Inferior parietal cortex (tissue), 1 donor: ENCODE measurements at regions not wholly inside any gene's neighbourhood (a gene's known extent, or its start where the extent isn't known, plus 50 kb on each side); places are given as distances from the start of the nearest gene placed in this dataset.
"Not testable (repeated sequence)": the region's sequence is repeated elsewhere in the genome, so short reads cannot be mapped to it uniquely, and the experiment has no call there.

Experiments used
- DNase-seq: peaks from one replicate; pipeline ENCODE4 v3.0.0-alpha.2; 2016; ENCODE audit errors: extremely low spot score

GRCh38 chr15:35991386-35991785 is 445.4 kb upstream of the DPH6 start:
- no peak for DNase-seq

DNA sequence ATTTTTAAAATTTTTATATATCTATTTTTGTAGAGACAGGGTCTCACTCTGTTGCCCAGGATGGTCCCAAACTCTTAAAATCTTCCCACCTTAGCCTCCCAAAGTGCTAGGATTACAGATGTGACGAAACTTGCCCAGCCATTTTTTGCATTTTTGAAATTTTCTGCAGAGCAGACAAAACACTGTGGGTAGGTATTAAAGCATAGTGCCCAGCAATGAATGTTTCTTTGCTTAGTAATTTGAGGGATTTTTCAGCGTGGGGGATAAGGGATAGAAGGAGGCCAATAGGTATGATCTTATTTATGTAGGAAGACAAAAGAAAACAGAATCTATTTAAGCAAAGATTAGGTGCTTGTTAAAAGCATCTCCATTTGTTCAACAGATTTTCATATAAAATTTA is 446.8 kb upstream of the DPH6 start:
- DNase-seq, result no peak

GRCh38 chr15:35993196-35993595 is 447.2 kb upstream of the DPH6 start:
- DNase-seq, result peak; percentile 15

DNA sequence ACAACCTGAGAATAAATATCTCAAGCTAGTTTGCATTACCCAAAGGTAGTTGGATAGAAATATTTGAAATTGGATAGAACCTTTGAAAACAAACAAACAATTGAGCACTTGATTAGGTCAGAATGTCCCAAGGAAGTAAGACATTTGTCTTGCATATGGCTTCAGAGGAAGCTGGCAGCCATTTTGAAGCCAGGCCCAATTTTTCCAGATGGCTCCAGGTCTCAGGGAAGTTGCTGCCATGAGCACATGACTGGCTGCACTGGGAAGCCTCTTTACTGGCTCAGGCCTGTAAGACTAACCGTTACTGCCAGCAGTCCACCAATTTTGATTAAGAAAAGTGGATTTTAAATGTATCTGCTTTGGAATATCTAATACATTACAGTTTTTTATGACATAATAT is 448.9 kb upstream of the DPH6 start:
- DNase-seq, result no peak

DNA sequence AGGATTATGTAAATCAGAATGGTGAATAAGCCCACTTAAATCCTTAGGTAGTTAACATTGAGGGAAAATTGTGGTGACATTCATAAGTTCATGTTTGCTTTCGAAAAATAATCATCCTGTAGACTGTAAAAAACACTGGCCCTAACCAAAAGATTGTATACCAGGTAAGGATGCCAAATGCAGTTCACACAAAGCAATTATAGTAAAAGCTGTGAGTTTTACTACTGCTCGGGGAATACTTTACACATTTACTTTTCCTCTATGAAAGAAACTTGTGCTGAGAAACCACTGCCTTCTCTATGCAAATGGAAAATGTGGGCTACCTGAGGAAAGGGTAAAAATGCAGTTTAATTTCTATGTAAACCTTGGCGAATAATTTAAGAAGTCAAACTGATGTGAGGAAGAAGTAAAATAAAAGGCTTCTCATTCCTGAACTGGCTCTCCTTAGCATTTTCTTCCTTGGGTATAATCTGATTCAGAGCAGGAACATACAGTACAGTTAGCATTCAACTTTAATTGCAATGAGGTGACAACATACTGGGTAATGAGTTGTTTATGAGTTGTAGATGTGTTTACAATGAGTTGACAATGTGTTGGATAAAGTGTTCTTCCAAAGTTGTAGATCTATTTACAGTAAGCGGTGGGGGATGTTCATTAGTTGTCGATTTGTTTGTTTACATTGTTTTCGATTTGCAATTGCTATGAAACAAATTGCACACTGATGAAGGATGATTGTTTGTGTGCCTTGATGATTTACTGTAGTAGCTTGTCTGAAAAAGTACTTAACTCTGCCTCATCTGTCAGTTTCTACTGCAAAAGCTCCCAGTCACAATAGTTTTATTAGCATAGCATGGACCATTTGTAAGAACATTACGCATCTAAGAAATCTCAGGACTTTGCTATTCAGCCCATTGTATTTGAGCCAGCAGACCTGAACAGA is 453.0 kb upstream of the DPH6 start:
- DNase-seq, result no peak

DNA sequence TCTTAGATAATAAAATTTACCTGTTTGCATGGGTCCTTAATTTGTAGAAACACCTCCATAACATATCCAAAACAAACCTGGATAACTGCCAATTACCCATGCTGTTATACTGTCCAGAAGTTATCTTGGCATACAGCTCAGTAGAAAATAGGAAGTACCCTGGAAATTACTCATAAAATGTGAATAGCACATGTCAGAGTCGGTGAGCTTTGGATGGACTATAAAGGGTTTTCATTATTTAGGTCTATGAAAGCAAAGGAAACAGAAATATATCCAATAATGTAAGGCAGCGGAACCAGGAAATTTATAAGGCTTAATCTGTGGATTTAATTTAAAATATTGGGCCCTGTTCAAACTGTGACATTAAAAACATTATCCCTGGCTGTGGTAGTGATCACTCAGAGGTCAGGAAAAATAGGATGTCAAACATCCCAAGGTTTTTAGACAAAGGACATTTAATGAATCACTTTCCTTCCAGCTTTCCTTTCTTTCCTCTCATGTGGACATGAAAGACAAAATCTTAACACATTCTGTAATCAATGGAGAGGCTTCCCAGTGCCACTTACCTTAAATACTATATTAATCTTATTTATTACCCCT is 459.0 kb upstream of the DPH6 start:
- DNase-seq, result no peak

DNA sequence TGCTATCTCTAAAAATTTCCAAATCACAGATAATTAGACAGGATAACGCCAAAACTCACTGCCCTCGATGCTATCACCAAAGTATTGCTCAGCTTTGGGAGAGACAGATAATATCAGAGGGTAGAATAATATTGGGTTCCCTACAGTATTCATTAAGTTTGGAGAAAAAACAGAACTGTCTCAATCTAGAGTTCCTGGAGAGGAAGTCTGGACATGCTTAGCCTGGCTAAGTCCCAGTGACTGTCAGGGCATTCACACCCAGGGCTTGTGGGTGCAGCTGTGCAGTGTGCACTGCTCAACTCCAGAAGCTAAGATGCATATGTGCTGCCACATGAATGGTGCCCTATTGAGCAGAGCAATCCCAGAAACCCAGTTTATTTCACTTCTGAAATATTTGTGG is 459.6 kb upstream of the DPH6 start:
- no peak for DNase-seq

- no peak for DNase-seq
These were observed 461.7 kb upstream of the DPH6 start for GRCh38 chr15:36007699-36008098.

DNA sequence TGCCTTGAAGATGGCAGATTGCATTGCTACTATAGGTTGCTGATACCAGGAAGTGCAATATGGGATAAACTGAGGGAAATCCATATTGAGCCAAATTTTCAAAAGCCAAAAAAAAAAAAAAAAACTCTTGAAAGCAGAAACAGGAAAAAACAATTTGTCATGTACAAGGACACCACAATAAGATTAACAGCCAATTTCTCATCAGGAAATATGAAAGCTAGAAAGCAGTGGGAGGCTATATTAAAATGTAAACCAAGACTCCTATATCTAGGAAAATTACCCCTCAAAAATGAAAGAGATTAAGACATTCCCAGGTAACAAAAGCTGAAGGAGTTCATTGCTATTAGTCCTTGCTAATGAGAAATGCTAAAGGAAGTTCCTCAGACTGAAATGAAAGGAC is 462.8 kb upstream of the DPH6 start:
- DNase-seq, result no peak

DNA sequence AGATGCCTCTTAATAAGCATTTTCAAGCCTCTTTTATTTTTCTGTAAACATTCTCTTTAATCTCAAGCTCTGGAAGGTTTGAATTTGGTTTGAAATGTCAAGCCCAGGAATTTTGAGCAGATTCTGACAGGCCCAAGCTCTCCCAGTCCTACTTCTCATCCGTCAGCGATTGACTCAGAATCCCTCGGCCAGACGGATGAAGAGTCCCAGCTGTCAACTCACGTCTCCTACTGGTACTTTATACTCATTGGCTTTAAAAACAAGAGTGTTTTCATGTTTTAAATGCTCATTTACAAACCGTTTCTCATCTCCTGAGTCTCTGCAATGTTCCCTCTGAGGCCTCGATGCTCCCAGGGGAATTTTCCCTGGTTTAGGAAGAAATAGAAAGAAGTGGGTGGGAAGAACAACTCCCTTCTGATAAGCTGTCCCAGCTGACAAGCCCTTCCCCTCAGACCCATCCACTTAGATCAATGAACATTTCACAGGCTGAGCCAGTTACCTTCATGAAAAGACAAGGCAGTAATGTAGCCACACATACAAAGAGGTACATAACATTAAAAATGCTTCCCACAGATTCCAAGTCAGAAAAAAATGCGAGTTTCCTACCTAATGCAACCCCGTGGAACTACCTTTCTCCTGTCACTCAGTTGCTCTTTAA is 478.2 kb upstream of the DPH6 start:
- no peak for DNase-seq

DNA sequence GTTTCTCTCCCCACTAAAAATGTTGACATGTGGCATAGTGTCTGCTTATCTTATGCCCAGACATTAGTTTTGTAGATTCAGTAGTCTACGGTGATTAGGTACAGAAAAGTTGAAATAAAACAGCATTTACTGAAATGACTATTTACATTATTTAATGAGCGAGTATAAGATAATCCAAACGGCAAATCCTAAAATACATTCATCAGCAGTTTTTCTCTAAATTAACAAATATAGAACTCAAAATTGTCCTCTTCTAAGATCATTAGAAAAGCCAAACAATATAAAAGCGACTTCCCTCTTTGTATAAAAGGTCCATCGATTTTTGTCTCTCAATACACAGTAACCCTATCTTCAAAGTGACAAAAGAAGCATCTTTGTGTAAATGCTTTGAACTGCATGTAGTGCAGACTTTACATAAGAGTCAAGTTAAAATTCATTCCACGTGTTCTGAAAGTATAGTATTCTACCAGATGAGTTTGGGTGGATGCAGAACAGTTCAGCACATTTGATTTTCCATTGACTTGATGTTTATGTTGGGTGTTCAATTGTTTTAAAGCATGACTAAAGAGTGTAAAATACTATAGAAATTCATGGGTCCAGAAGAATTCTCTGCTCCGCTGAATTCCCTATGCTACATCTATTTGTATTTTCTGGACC is 480.8 kb upstream of the DPH6 start:
- no peak for DNase-seq

GRCh38 chr15:36029606-36030210 is 483.7 kb upstream of the DPH6 start:
- no peak for DNase-seq

GRCh38 chr15:36039996-36040572 is 494.1 kb upstream of the DPH6 start:
- DNase-seq, result no peak

DNA sequence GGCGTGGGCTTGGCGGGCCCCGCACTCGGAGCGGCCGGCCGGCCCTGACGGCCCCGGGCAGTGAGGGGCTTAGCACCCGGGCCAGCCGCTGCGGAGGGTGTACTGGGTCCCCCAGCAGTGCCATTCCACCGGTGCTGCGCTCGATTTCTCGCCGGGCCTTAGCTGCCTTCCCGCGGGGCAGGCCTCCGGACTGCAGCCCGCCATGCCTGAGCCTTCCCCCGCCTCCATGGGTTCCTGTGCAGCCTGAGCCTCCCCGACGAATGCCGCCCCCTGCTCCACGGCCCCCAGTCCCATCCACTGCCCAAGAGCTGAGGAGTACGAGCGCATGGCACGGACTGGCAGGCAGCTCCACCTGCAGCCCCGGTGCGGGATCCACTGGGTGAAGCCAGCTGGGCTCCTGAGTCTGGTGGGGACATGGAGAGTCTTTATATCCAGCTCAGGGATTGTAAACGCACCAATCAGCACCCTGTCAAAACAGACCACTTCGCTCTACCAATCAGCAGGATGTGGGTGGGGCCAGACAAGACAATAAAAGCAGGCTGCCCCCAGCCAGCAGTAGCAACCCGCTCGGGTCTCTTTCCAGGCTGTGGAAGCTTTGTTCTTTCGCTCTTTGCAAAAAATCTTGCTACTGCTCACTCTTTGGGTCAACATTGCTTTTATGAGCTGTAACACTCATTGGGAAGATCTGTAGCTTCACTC is 501.2 kb upstream of the DPH6 start:
- DNase-seq, result not testable (repeated sequence)

GRCh38 chr15:36050899-36051298 is 504.9 kb upstream of the DPH6 start:
- no peak for DNase-seq

- DNase-seq, result not testable (repeated sequence)
These were observed 506.7 kb upstream of the DPH6 start for GRCh38 chr15:36052641-36053040.

- DNase-seq, result no peak
These were observed 507.8 kb upstream of the DPH6 start for GRCh38 chr15:36053746-36054145.

GRCh38 chr15:36059596-36059995 is 513.6 kb upstream of the DPH6 start:
- no peak for DNase-seq

DNA sequence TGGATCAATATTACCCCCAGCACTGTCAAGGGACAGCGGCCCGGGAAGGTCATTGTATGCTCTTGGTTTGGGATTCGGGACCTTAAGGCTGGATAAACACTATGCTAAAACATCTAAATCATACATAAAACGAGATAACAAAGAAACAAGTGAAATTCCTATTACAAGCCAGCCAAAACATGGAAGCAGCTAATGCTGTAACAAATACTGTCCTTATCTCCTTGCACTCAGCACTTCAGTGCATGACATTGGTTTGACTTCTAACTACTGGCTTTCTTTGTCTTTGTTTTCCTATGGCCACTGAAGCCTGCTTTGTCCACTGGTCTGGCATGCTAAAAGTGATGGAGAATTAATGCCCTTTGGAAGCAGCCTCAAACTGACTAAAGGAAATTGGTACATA is 516.4 kb upstream of the DPH6 start:
- DNase-seq, result no peak

- no peak for DNase-seq
These were observed 512.7 kb upstream of the CDIN1 start for GRCh38 chr15:36066757-36067156.
